Colonic mucosa (tissue), 4 donors: ENCODE measurements at regions not wholly inside any gene's neighbourhood (a gene's known extent, or its start where the extent isn't known, plus 50 kb on each side); places are given as distances from the start of the nearest gene placed in this dataset.
"Not testable (repeated sequence)": the region's sequence is repeated elsewhere in the genome, so short reads cannot be mapped to it uniquely, and the experiment has no call there.

Experiments used
- DNase-seq: peaks from one replicate; pipeline ENCODE4 v3.0.0-alpha.2; 2020
- H3K27ac ChIP-seq: fragments of 200-600 bp; one replicate; pipeline ENCODE4 v1.8.0; 2021
- H3K27me3 ChIP-seq: fragments of 200-600 bp; one replicate; pipeline ENCODE4 v1.8.0; 2021
- H3K36me3 ChIP-seq: fragments of 200-600 bp; one replicate; pipeline ENCODE4 v1.8.0; 2021
- H3K4me1 ChIP-seq: fragments of 200-600 bp; one replicate; pipeline ENCODE4 v1.8.0; 2021; ENCODE audit warnings: mild to moderate bottlenecking
- H3K4me3 ChIP-seq: fragments of 200-600 bp; one replicate; pipeline ENCODE4 v1.8.0; 2021
- H3K9ac ChIP-seq, 2 donors: one replicate each; pipeline ENCODE4 v1.7.0; 2013; ENCODE audit warnings: control low read depth in 2 of 2, low read depth in 2 of 2, low read length in 2 of 2
- H3K9me3 ChIP-seq: fragments of 200-600 bp; one replicate; pipeline ENCODE4 v1.8.0; 2021
- CTCF ChIP-seq: fragments of 200-600 bp; IDR thresholded peaks from one replicate; pipeline ENCODE4 v1.8.0; 2022; ENCODE audit warnings: antibody characterized with exemption, mild to moderate bottlenecking
- intact Hi-C: fragments of 100-400 bp; cut with DNase I; formaldehyde crosslinking; loops from one replicate; pipeline ENCODE4 v1.14.1; 2022
- donor health status: healthy.
- donor health status: DM: no; HTN: no; CAD: no.
- donor health status: DM: no; HTN: no; CAD: no.

GRCh38 chr1:115527746-115528145 is 114.0 kb upstream of the VANGL1 start:
- H3K4me1 ChIP-seq = no peaks in the 10 kb centered on the region
- intact Hi-C loops = no loop called here
- no peak overlapping the region for H3K4me3 ChIP-seq
- H3K27ac ChIP-seq = no peak overlapping the region
- H3K9me3 ChIP-seq = no peaks in the 10 kb centered on the region
- TF ChIP-seq CTCF = no peak
- DNase-seq = no peak
- no peaks in the 10 kb centered on the region for H3K36me3 ChIP-seq
- no peaks in the 10 kb centered on the region for H3K27me3 ChIP-seq
- H3K9ac ChIP-seq = no peak overlapping the region

- Histone ChIP-seq H3K27me3 (no peaks in the 10 kb centered on the region), H3K4me1 (no peaks in the 10 kb centered on the region), H3K9ac (no peak overlapping the region), H3K27ac (no peak overlapping the region), H3K4me3 (no peak overlapping the region), H3K9me3 (no peaks in the 10 kb centered on the region), H3K36me3 (no peaks in the 10 kb centered on the region)
- intact Hi-C loops = no loop called here
- no peak for DNase-seq
- no peak for TF ChIP-seq CTCF
These were observed 114.9 kb upstream of the VANGL1 start for GRCh38 chr1:115526900-115527299.

- Histone ChIP-seq H3K36me3 (no peaks in the 10 kb centered on the region), H3K27ac (no peak overlapping the region), H3K9me3 (no peaks in the 10 kb centered on the region), H3K4me3 (no peak overlapping the region), H3K27me3 (no peaks in the 10 kb centered on the region), H3K9ac (no peak overlapping the region), H3K4me1 (no peaks in the 10 kb centered on the region)
- no peak for DNase-seq
- intact Hi-C loops = no loop called here
- TF ChIP-seq CTCF = no peak
These were observed 117.5 kb upstream of the VANGL1 start for GRCh38 chr1:115524236-115524635.

- H3K9me3 ChIP-seq = no peaks in the 10 kb centered on the region
- H3K4me3 ChIP-seq = no peak overlapping the region
- no peaks in the 10 kb centered on the region for H3K4me1 ChIP-seq
- H3K9ac ChIP-seq = no peak overlapping the region
- H3K27me3 ChIP-seq = no peaks in the 10 kb centered on the region
- intact Hi-C loops = no loop called here
- H3K36me3 ChIP-seq = no peaks in the 10 kb centered on the region
- no peak for TF ChIP-seq CTCF
- DNase-seq = no peak
- H3K27ac ChIP-seq = no peak overlapping the region
These were observed 119.4 kb upstream of the VANGL1 start for GRCh38 chr1:115522386-115522785.

- no peaks in the 10 kb centered on the region for H3K4me1 ChIP-seq
- TF ChIP-seq CTCF = no peak
- H3K9me3 ChIP-seq = no peaks in the 10 kb centered on the region
- intact Hi-C loops = no loop called here
- no peak for DNase-seq
- no peaks in the 10 kb centered on the region for H3K27me3 ChIP-seq
- no peaks in the 10 kb centered on the region for H3K36me3 ChIP-seq
- H3K9ac ChIP-seq = no peak overlapping the region
- H3K4me3 ChIP-seq = no peak overlapping the region
- H3K27ac ChIP-seq = no peak overlapping the region
These were observed 126.5 kb upstream of the VANGL1 start for GRCh38 chr1:115515270-115515669.

- H3K27ac ChIP-seq, intact Hi-C loops, H3K4me1 ChIP-seq, DNase-seq, H3K9me3 ChIP-seq, H3K27me3 ChIP-seq, H3K9ac ChIP-seq, H3K4me3 ChIP-seq, H3K36me3 ChIP-seq: not testable (repeated sequence)
These were observed 131.5 kb upstream of the VANGL1 start for GRCh38 chr1:115510226-115510625.
